SK-N-SH treated with all-trans-retinoic acid at 6 μM for 48 hours (cell line): ENCODE measurements at regions not wholly inside any gene's neighbourhood (a gene's known extent, or its start where the extent isn't known, plus 50 kb on each side); places are given as distances from the start of the nearest gene placed in this dataset.

Experiments used
- GLIS3 ChIP-seq: fragments of 250-450 bp; sonication (Bioruptor Pico); IDR thresholded peaks from 2 replicates; pipeline ENCODE4 v1.5.0; 2020; ENCODE audit warnings: mild to moderate bottlenecking, moderate library complexity
- ISL1 ChIP-seq: fragments of 250-450 bp; sonication (Bioruptor Pico); IDR thresholded peaks from 2 replicates; pipeline ENCODE4 v2.1.2; 2022; ENCODE audit warnings: mild to moderate bottlenecking, moderate library complexity
- ZNF70 ChIP-seq: fragments of 450-650 bp; formaldehyde crosslinking; IDR thresholded peaks from 2 replicates; pipeline ENCODE4 v1.5.0; 2020; ENCODE audit warnings: mild to moderate bottlenecking, moderate library complexity

DNA sequence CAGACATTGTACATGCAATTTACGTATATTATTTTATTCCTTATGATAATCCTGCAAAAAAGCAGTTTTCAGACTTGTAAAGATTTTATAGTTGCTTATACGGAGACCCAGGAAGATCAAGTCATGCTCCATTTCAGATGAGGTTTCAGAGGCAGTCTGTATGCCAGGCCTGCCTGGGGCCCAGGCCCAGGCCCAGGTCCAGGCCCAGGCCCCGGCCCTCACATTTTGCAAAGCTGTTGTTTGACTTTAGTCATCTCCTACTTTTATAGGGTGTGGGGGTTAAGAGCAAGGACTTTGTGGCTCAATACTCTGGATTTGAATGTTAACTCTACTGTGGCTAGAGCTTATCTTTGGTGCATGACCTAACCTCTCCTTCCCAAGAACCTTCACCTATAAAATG is 217.9 kb downstream of the SAMD5 start:
- TF ChIP-seq ISL1 (CRISPR knock-in tag) (no peak), ZNF70 (CRISPR knock-in tag) (no peak), GLIS3 (CRISPR knock-in tag) (no peak)
